ENCODE measurements at regions not wholly inside any gene's neighbourhood (a gene's known extent, or its start where the extent isn't known, plus 50 kb on each side); places are given as distances from the start of the nearest gene placed in this dataset.

DNA sequence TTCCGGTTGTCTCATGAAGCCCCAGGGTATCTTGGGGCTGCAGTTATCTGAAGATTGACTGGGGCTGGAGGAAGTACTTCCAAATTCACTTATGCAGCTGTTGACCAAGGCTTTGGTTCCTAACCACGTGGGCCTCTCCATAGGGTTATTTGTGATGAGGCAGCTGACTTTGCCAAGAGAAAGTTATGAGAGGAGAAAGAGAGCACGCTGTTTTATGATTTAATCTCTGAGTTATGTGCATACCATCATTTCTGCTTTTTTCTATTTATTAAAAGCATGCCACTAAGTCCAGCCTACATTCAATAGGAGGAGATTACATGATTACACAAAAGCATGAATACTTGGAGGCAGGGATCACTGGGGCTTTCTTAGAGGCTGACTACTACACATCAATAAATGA lies 215.5 kb downstream of the NHLRC3 start:
- no peaks in the 10 kb centered on the region for H4K20me1 ChIP-seq (ENCODE audit: insufficient read depth, low read length)
- H2AFZ ChIP-seq (ENCODE audit: low read depth, low read length): no peak overlapping the region
- no peaks in the 10 kb centered on the region for H3K36me3 ChIP-seq (replicated peaks; ENCODE audit: low read depth, low read length)
- peaks cover 5% of the 10 kb centered on the region; the same call in 1 of the 2 replicates for H3K4me1 ChIP-seq (ENCODE audit: low read length)
- no peak overlapping the region for H3K4me3 ChIP-seq (ENCODE audit: low read length)
- H3K27ac ChIP-seq (ENCODE audit: low read length): no peak overlapping the region
- no peaks in the 10 kb centered on the region for H3K9me3 ChIP-seq (ENCODE audit: insufficient read depth, low read length)
- H3K27me3 ChIP-seq (ENCODE audit: low read depth, low read length): no peaks in the 10 kb centered on the region
- no peak overlapping the region for H3K9ac ChIP-seq (ENCODE audit: low read length)
- no peaks in the 10 kb centered on the region for H3K79me2 ChIP-seq (ENCODE audit: low read length)
- no peak for TF ChIP-seq EZH2phosphoT487 (IDR thresholded peaks at IDR 0.05; ENCODE audit: low read depth)
- TF ChIP-seq, protein P1, sequence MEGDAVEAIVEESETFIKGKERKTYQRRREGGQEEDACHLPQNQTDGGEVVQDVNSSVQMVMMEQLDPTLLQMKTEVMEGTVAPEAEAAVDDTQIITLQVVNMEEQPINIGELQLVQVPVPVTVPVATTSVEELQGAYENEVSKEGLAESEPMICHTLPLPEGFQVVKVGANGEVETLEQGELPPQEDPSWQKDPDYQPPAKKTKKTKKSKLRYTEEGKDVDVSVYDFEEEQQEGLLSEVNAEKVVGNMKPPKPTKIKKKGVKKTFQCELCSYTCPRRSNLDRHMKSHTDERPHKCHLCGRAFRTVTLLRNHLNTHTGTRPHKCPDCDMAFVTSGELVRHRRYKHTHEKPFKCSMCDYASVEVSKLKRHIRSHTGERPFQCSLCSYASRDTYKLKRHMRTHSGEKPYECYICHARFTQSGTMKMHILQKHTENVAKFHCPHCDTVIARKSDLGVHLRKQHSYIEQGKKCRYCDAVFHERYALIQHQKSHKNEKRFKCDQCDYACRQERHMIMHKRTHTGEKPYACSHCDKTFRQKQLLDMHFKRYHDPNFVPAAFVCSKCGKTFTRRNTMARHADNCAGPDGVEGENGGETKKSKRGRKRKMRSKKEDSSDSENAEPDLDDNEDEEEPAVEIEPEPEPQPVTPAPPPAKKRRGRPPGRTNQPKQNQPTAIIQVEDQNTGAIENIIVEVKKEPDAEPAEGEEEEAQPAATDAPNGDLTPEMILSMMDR (IDR thresholded peaks at IDR 0.05; ENCODE audit: low read depth, low read length): no peak
- no peak overlapping the region for H3K4me2 ChIP-seq (ENCODE audit: low read length)

DNA sequence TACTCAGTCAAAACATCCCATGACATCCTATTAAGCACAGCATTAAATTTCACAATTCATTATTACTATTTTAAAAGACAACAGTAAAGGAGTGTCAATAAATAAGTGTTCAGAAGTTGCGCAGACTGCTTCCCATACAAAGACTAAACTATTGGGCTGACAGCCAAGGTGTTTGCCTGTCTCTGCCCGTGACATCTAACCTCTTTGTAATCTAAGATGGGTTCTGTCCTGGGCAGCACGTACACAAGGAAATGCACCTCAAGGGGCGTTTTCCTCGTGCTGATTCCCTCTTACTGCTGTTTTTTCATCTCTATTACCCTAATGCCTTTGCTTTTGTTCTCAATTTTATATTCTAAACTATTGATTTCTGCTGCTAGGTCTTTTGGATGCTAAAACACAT lies 216.3 kb downstream of the NHLRC3 start:
- Histone ChIP-seq H2AFZ (ENCODE audit: low read depth, low read length) (no peak overlapping the region), H3K9me3 (ENCODE audit: insufficient read depth, low read length) (no peaks in the 10 kb centered on the region), H3K36me3 (replicated peaks; ENCODE audit: low read depth, low read length) (no peaks in the 10 kb centered on the region), H3K9ac (ENCODE audit: low read length) (no peak overlapping the region), H3K4me2 (ENCODE audit: low read length) (no peak overlapping the region), H3K4me1 (ENCODE audit: low read length) (peaks cover 11% of the 10 kb centered on the region), H4K20me1 (ENCODE audit: insufficient read depth, low read length) (no peaks in the 10 kb centered on the region), H3K27me3 (ENCODE audit: low read depth, low read length) (no peaks in the 10 kb centered on the region), H3K79me2 (ENCODE audit: low read length) (no peaks in the 10 kb centered on the region), H3K4me3 (ENCODE audit: low read length) (no peak overlapping the region), H3K27ac (ENCODE audit: low read length) (no peak overlapping the region)
- TF ChIP-seq, protein P1 (IDR thresholded peaks at IDR 0.05; ENCODE audit: low read depth, low read length): no peak
- TF ChIP-seq EZH2phosphoT487 (IDR thresholded peaks at IDR 0.05; ENCODE audit: low read depth): no peak

DNA sequence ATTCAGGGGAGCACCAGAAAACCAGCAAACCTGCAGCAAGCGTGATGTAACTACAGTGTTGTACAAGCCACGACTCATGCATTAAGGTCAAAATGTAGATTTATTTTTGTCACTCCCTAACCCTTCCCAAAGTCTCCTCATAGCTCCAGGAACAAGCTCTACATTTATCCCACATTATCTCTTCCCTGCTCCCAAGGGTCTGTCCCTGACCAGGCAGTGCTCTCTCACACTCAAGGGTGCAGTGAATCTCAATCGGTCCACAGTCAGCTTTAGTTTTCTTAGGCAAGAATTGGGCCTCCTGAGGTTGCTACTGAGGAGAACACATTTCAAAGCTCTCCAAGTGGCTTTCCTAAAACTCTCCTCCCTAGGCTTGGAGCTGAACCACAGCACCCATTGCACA lies 219.4 kb downstream of the NHLRC3 start:
- H3K4me3 ChIP-seq (ENCODE audit: low read length): no peak overlapping the region
- H4K20me1 ChIP-seq (ENCODE audit: insufficient read depth, low read length): no peaks in the 10 kb centered on the region
- no peaks in the 10 kb centered on the region for H3K79me2 ChIP-seq (ENCODE audit: low read length)
- no peaks in the 10 kb centered on the region for H3K9me3 ChIP-seq (ENCODE audit: insufficient read depth, low read length)
- H3K27ac ChIP-seq (ENCODE audit: low read length): no peak overlapping the region
- no peak overlapping the region for H2AFZ ChIP-seq (ENCODE audit: low read depth, low read length)
- peaks cover 17% of the 10 kb centered on the region for H3K4me1 ChIP-seq (ENCODE audit: low read length)
- no peaks in the 10 kb centered on the region for H3K36me3 ChIP-seq (replicated peaks; ENCODE audit: low read depth, low read length)
- no peak overlapping the region for H3K9ac ChIP-seq (ENCODE audit: low read length)
- no peak for TF ChIP-seq EZH2phosphoT487 (IDR thresholded peaks at IDR 0.05; ENCODE audit: low read depth)
- TF ChIP-seq, protein P1 (IDR thresholded peaks at IDR 0.05; ENCODE audit: low read depth, low read length): no peak
- no peaks in the 10 kb centered on the region for H3K27me3 ChIP-seq (ENCODE audit: low read depth, low read length)
- H3K4me2 ChIP-seq (ENCODE audit: low read length): no peak overlapping the region

DNA sequence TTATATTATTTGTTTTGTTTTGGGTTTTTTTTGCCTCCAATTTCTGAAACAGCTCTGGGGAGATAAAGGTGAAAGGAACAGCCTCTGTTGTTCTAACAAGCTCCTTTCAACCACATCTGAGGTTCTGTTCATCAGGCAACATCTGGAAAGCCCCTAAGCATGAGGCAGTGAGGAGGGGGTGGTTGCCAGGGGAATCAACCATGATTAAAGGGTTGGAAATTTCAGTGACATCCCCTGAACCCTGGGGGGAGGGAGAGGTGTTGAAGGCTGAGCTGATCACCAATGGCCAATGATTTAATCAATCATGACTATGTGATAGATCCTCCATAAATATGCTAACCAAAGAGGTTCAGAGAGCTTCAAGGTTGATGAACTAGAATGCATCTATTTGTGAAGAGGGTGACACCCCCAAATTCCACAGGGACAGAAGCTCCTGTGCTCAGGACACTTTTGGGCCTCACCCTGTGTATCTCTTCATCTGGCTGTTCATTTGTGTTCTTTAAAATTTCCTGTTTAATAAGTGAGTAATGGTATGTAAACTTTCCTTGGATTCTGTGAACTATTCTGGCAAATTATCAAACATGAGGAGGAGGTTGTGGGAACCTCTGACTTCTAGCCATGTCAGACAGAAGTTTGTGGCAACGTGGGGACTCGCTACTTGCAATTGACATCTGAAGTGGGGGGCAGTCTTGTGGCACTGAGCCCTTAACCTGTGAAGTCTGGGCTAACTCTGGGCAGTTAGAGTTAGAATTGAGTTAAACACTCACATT lies 221.3 kb downstream of the NHLRC3 start:
- H3K27me3 ChIP-seq (ENCODE audit: low read depth, low read length): no peaks in the 10 kb centered on the region

More for the DNA sequence above, 221.3 kb downstream of the NHLRC3 start:
- H3K27ac ChIP-seq (ENCODE audit: low read length): no peak overlapping the region
- no peak overlapping the region for H3K9ac ChIP-seq (ENCODE audit: low read length)
- H3K36me3 ChIP-seq (replicated peaks; ENCODE audit: low read depth, low read length): no peaks in the 10 kb centered on the region
- peaks cover 24% of the 10 kb centered on the region for H3K4me1 ChIP-seq (ENCODE audit: low read length)
- H3K79me2 ChIP-seq (ENCODE audit: low read length): no peaks in the 10 kb centered on the region
- H2AFZ ChIP-seq (ENCODE audit: low read depth, low read length): no peak overlapping the region
- H3K4me3 ChIP-seq (ENCODE audit: low read length): no peak overlapping the region
- TF ChIP-seq, protein P1 (IDR thresholded peaks at IDR 0.05; ENCODE audit: low read depth, low read length): no peak
- no peak for TF ChIP-seq EZH2phosphoT487 (IDR thresholded peaks at IDR 0.05; ENCODE audit: low read depth)
- H3K4me2 ChIP-seq (ENCODE audit: low read length): no peak overlapping the region; the same call in 1 of the 2 replicates
- H4K20me1 ChIP-seq (ENCODE audit: insufficient read depth, low read length): no peaks in the 10 kb centered on the region
- no peaks in the 10 kb centered on the region for H3K9me3 ChIP-seq (ENCODE audit: insufficient read depth, low read length)
